GM23248 (cell line): ENCODE measurements at regions not wholly inside any gene's neighbourhood (a gene's known extent, or its start where the extent isn't known, plus 50 kb on each side); places are given as distances from the start of the nearest gene placed in this dataset.

Experiments used
- DNase-seq: peaks from one replicate; pipeline ENCODE4 v3.0.0-alpha.2; 2015
- H2AFZ ChIP-seq: fragments of 200-600 bp; sonication (generic); 2 replicates; pipeline ENCODE4 v1.6.1; 2016; ENCODE audit warnings: antibody characterized with exemption
- H3F3A ChIP-seq: fragments of 200-600 bp; sonication (generic); 2 replicates; pipeline ENCODE4 v1.6.1; 2016; ENCODE audit warnings: mild to moderate bottlenecking, antibody characterized with exemption, mixed run types; ENCODE audit not compliant: insufficient read depth
- H3K27ac ChIP-seq: fragments of 200-600 bp; sonication (generic); 2 replicates; pipeline ENCODE4 v1.5.1; 2016; ENCODE audit warnings: mild to moderate bottlenecking
- H3K27me3 ChIP-seq: fragments of 200-600 bp; sonication (generic); replicated peaks from 2 replicates; pipeline ENCODE4 v1.6.1; 2016; ENCODE audit warnings: mild to moderate bottlenecking; ENCODE audit not compliant: insufficient read depth
- H3K36me3 ChIP-seq: fragments of 200-600 bp; sonication (generic); 2 replicates; pipeline ENCODE4 v1.6.1; 2016; ENCODE audit warnings: low read depth, mild to moderate bottlenecking
- H3K4me1 ChIP-seq: fragments of 200-600 bp; sonication (generic); 2 replicates; pipeline ENCODE4 v1.6.1; 2016; ENCODE audit warnings: mild to moderate bottlenecking; ENCODE audit not compliant: insufficient read depth
- H3K4me2 ChIP-seq: fragments of 200-600 bp; sonication (generic); one replicate; pipeline ENCODE4 v1.6.1; 2016; ENCODE audit warnings: mild to moderate bottlenecking; ENCODE audit not compliant: unreplicated experiment
- H3K4me3 ChIP-seq: fragments of 200-600 bp; sonication (generic); 2 replicates; pipeline ENCODE4 v1.5.1; 2016; ENCODE audit warnings: mild to moderate bottlenecking
- H3K79me2 ChIP-seq: fragments of 200-600 bp; sonication (generic); 2 replicates; pipeline ENCODE4 v1.6.1; 2016; ENCODE audit warnings: mild to moderate bottlenecking; ENCODE audit not compliant: insufficient read depth
- H3K9ac ChIP-seq: fragments of 200-600 bp; sonication (generic); 2 replicates; pipeline ENCODE4 v1.6.1; 2016; ENCODE audit warnings: mild to moderate bottlenecking
- H3K9me2 ChIP-seq: fragments of 200-600 bp; sonication (generic); 2 replicates; pipeline ENCODE4 v1.6.1; 2016; ENCODE audit warnings: mixed run types, mild to moderate bottlenecking, moderate library complexity; ENCODE audit not compliant: insufficient read depth
- H3K9me3 ChIP-seq: fragments of 200-600 bp; sonication (generic); one replicate; pipeline ENCODE4 v1.6.1; 2017; ENCODE audit warnings: low read depth
- H4K20me1 ChIP-seq: fragments of 200-600 bp; sonication (generic); 2 replicates; pipeline ENCODE4 v1.6.0; 2016; ENCODE audit not compliant: insufficient read depth
- EZH2 ChIP-seq: fragments of 200-600 bp; sonication (generic); IDR thresholded peaks from 2 replicates; pipeline ENCODE4 v1.6.1; 2018; ENCODE audit warnings: antibody characterized with exemption, mild to moderate bottlenecking; ENCODE audit not compliant: insufficient read depth, poor library complexity, severe bottlenecking
- EZH2phosphoT487 ChIP-seq: fragments of 200-600 bp; sonication (generic); IDR thresholded peaks from 2 replicates; pipeline ENCODE4 v1.6.1; 2018; ENCODE audit warnings: antibody characterized with exemption, moderate library complexity, mild to moderate bottlenecking, low read depth; ENCODE audit not compliant: insufficient read depth
- WGBS, 2 experiments: methylation state at CpG; one replicate each; pipeline ENCODE4 v1.1.6; 2015 to 2017; ENCODE audit warnings: low lambda C conversion rate in 2 of 2, low coverage in 1 of 2; ENCODE audit errors: missing lambda C conversion rate in 2 of 2; 5-methylcytosine and 5-hydroxymethylcytosine counted together
- in situ Hi-C: fragments of 300-500 bp; cut with MboI; formaldehyde crosslinking; loops from 2 replicates; pipeline ENCODE4 v1.15.0; 2020

DNA sequence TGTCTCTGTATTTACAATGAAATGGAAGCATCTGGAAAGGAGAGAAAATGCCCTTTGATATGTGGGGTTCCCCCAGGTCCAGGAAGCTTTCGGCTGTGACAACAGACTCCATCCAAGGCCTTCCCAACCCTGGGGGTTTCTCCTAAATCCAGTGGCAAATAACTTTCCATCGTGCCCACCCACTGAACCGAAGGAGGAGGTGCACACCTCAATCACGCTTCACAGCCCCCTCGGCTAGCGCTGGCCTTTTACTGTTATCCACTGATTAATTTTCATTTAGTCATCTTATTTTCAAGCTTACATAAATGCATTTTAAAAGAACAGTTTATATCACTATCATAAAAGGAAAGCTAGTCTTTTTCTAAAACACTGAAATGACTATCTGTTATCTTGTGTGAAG, 286.8 kb upstream of the ZMIZ1 start:
- Histone ChIP-seq H3F3A (no peaks in the 10 kb centered on the region), H3K9me3 (no peaks in the 10 kb centered on the region), H2AFZ (no peak overlapping the region), H4K20me1 (no peaks in the 10 kb centered on the region), H3K27me3 (no peaks in the 10 kb centered on the region), H3K4me1 (0 out of 2 replicates have a peak, but pooled peaks cover 7% of the 10 kb centered on the region), H3K79me2 (no peaks in the 10 kb centered on the region), H3K9ac (no peak overlapping the region), H3K4me3 (no peak overlapping the region), H3K9me2 (no peaks in the 10 kb centered on the region), H3K36me3 (no peaks in the 10 kb centered on the region), H3K27ac (no peak overlapping the region), H3K4me2 (no peak overlapping the region)
- in situ Hi-C loops: no loop called here
- TF ChIP-seq EZH2phosphoT487 (no peak), EZH2 (no peak)
- 87 to 92% methylated on average over 6 of the region's 6 CpGs for WGBS, 2 experiments
- no peak for DNase-seq

DNA sequence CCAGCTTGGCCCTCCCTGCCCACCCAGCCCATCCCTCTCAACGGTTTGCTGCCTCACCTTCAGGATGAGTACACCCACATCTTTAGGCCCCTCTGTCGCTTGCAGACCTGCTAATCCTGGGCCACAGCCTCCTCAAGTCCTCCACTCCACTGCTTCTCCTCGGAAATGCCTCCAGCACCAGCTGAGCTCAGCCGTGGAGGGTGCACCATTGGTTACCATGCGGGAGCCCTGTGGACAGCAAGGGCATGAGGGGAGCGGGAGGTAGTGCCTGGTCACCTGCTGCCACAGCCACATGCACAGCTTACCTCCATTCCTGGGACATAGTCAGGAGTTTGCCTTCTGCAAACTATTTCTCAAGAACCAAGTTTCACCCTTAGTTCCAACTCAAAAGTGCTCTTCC, 286.3 kb upstream of the ZMIZ1 start:
- Histone ChIP-seq H3K36me3 (no peaks in the 10 kb centered on the region), H3F3A (no peaks in the 10 kb centered on the region), H3K79me2 (no peaks in the 10 kb centered on the region), H3K4me3 (no peak overlapping the region), H3K9me2 (no peaks in the 10 kb centered on the region), H3K9ac (no peak overlapping the region), H3K4me2 (no peak overlapping the region), H3K27ac (no peak overlapping the region), H2AFZ (no peak overlapping the region), H3K4me1 (0 out of 2 replicates have a peak, but pooled peaks cover 4% of the 10 kb centered on the region), H4K20me1 (no peaks in the 10 kb centered on the region), H3K27me3 (no peaks in the 10 kb centered on the region), H3K9me3 (no peaks in the 10 kb centered on the region)
- in situ Hi-C loops: no loop called here
- 85 to 87% methylated on average over 6 of the region's 6 CpGs for whole genome bisulfite sequencing, 2 experiments
- TF ChIP-seq EZH2 (no peak), EZH2phosphoT487 (no peak)
- no peak for DNase-seq

DNA sequence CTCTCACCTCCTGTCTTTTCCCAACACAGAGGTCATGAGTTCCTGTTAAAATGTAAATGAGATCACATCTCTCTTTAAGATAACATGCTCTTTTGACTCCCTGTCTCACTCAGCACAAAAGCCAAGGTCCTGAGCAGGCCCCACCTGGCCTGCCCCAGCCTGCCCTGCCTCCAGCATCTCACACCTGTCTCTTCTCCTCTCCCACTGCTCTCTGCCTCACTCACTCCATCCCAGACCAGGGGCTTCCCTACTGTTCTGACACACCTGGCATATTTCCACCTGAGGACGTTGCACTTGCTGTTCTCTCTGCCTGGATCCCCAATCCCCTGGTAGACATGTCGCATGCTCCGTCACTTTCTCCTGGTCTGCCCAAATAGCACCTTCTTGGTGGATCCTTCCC, 285.0 kb upstream of the ZMIZ1 start:
- H3K79me2 ChIP-seq: no peaks in the 10 kb centered on the region
- no peak for DNase-seq
- H2AFZ ChIP-seq: no peak overlapping the region
- no peaks in the 10 kb centered on the region for H3K9me2 ChIP-seq
- no peaks in the 10 kb centered on the region for H3K27me3 ChIP-seq
- H3K4me3 ChIP-seq: no peak overlapping the region
- no peak overlapping the region for H3K9ac ChIP-seq
- TF ChIP-seq EZH2: no peak
- no peak for TF ChIP-seq EZH2phosphoT487
- H3F3A ChIP-seq: no peaks in the 10 kb centered on the region
- H4K20me1 ChIP-seq: no peaks in the 10 kb centered on the region
- H3K36me3 ChIP-seq: no peaks in the 10 kb centered on the region
- H3K4me2 ChIP-seq: no peak overlapping the region
- WGBS, 2 experiments: 91 to 92% methylated on average over 3 of the region's 3 CpGs
- H3K27ac ChIP-seq: no peak overlapping the region
- H3K9me3 ChIP-seq: no peaks in the 10 kb centered on the region
- H3K4me1 ChIP-seq: no peaks in the 10 kb centered on the region
- in situ Hi-C loops: no loop called here

DNA sequence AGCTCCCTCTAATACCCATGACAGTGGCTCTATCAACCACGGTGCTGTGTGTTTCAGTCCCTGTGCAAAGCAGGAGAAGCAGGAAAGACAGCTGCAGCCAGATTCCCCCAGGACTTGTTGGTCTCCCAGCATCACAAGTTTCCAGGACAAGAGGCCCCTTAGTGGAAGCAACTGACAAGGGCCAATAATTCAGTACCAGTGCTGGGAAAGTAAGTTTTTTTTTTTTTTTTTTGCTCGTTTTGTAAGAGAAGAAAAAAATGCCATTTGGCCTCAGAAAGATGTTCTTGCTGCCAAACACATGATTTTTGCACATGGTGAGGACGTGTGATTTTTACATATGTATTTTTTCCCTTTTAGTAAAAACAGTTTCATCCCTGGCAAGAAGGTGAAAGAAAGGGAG, 284.2 kb upstream of the ZMIZ1 start:
- Histone ChIP-seq H3K79me2 (no peaks in the 10 kb centered on the region), H4K20me1 (no peaks in the 10 kb centered on the region), H3K9me2 (no peaks in the 10 kb centered on the region), H3F3A (no peaks in the 10 kb centered on the region), H3K27ac (no peak overlapping the region), H3K4me2 (no peak overlapping the region), H3K4me3 (no peak overlapping the region), H3K9ac (no peak overlapping the region), H2AFZ (no peak overlapping the region), H3K4me1 (no peaks in the 10 kb centered on the region), H3K27me3 (no peaks in the 10 kb centered on the region), H3K36me3 (no peaks in the 10 kb centered on the region), H3K9me3 (no peaks in the 10 kb centered on the region)
- 16 to 19% methylated on average over 3 of the region's 3 CpGs for WGBS, 2 experiments
- in situ Hi-C loops: no loop called here
- no peak for DNase-seq
- TF ChIP-seq EZH2phosphoT487 (no peak), EZH2 (no peak)

DNA sequence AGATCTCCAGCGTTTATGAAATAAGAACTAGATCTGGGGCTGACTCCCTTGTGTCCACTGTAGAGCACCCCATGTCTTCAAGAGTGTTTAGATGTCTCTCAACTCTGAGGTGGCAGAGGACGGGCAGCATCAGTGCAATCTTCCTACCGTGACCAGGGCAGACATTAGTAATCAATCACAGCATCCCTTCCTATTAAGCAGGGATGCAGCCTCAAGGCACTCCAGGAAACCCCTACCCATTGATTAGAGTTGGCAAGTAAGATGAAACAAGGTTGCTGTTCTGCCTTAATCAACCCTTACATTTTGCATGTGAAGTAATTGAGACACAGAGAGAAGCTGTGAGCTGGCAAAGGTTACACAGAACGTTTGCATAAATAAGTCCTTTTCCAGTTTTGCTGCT, 283.7 kb upstream of the ZMIZ1 start:
- Histone ChIP-seq H3K79me2 (no peaks in the 10 kb centered on the region), H3K9me3 (no peaks in the 10 kb centered on the region), H3K4me2 (no peak overlapping the region), H2AFZ (no peak overlapping the region), H3F3A (no peaks in the 10 kb centered on the region), H3K9me2 (no peaks in the 10 kb centered on the region), H3K36me3 (no peaks in the 10 kb centered on the region), H4K20me1 (no peaks in the 10 kb centered on the region), H3K4me1 (no peaks in the 10 kb centered on the region), H3K27ac (no peak overlapping the region), H3K4me3 (no peak overlapping the region), H3K27me3 (no peaks in the 10 kb centered on the region), H3K9ac (no peak overlapping the region)
- no peak for TF ChIP-seq EZH2
- no peak for TF ChIP-seq EZH2phosphoT487
- no peak for DNase-seq
- in situ Hi-C loops: no loop called here
- 24% methylated on average over 4 of the region's 4 CpGs for WGBS, 2 experiments
